Neuronal stem cell (in vitro differentiated cells): ENCODE measurements at regions not wholly inside any gene's neighbourhood (a gene's known extent, or its start where the extent isn't known, plus 50 kb on each side); places are given as distances from the start of the nearest gene placed in this dataset.
"Not testable (repeated sequence)": the region's sequence is repeated elsewhere in the genome, so short reads cannot be mapped to it uniquely, and the experiment has no call there.

Experiments
- DNase-seq: peaks from one replicate; pipeline ENCODE4 v3.0.0-alpha.2; 2013; ENCODE audit warnings: low spot score
- H2AFZ ChIP-seq: one replicate; pipeline ENCODE4 v1.6.1; 2013; ENCODE audit warnings: mild to moderate bottlenecking, low read length, inconsistent platforms
- H2AK5ac ChIP-seq: 2 replicates; pipeline ENCODE4 v1.6.1; 2013; ENCODE audit warnings: low read depth, mild to moderate bottlenecking, inconsistent platforms, low read length, moderate library complexity, mixed read lengths
- H2BK120ac ChIP-seq: 2 replicates; pipeline ENCODE4 v1.6.1; 2013; ENCODE audit warnings: low read depth, mild to moderate bottlenecking, inconsistent platforms, low read length, moderate library complexity, mixed read lengths
- H2BK12ac ChIP-seq: one replicate; pipeline ENCODE4 v1.6.1; 2013; ENCODE audit warnings: low read length, inconsistent platforms
- H2BK15ac ChIP-seq: 2 replicates; pipeline ENCODE4 v1.6.1; 2013; ENCODE audit warnings: mild to moderate bottlenecking, low read length, inconsistent platforms, mixed read lengths
- H2BK5ac ChIP-seq: one replicate; pipeline ENCODE4 v1.6.1; 2013; ENCODE audit warnings: inconsistent platforms, mild to moderate bottlenecking, low read length, moderate library complexity
- H3K14ac ChIP-seq: one replicate; pipeline ENCODE4 v1.6.1; 2013; ENCODE audit warnings: low read length, inconsistent platforms
- H3K18ac ChIP-seq: 2 replicates; pipeline ENCODE4 v1.6.1; 2013; ENCODE audit warnings: low read length, inconsistent platforms
- H3K23ac ChIP-seq: 2 replicates; pipeline ENCODE4 v1.6.1; 2013; ENCODE audit warnings: low read depth, mild to moderate bottlenecking, mixed read lengths, low read length, inconsistent platforms; ENCODE audit not compliant: poor library complexity
- H3K27ac ChIP-seq: replicated peaks from 3 replicates; pipeline ENCODE4 v1.5.1; 2013; ENCODE audit warnings: low read length, inconsistent platforms
- H3K27me3 ChIP-seq, 3 experiments: 2 replicates each; pipeline ENCODE4 v1.6.1; 2013; ENCODE audit warnings: low read length in 3 of 3, mild to moderate bottlenecking in 2 of 3, inconsistent platforms in 1 of 3, low read depth in 1 of 3, mixed read lengths in 1 of 3, moderate library complexity in 1 of 3; ENCODE audit not compliant: control insufficient read depth in 3 of 3, insufficient read depth in 3 of 3
- H3K36me3 ChIP-seq, 2 donors: replicated peaks in 1 of 2; 2 replicates each; pipeline ENCODE4 v1.6.1; 2013; ENCODE audit warnings: low read length in 2 of 2; ENCODE audit not compliant: control insufficient read depth in 2 of 2, insufficient read depth in 2 of 2
- H3K4ac ChIP-seq: 2 replicates; pipeline ENCODE4 v1.6.1; 2013; ENCODE audit warnings: inconsistent platforms, mild to moderate bottlenecking, low read length, moderate library complexity
- H3K4me1 ChIP-seq, 2 donors: 1 replicate in 1 of 2; 2 replicates in 1 of 2; pipeline ENCODE4 v1.6.1; 2013; ENCODE audit warnings: low read length in 2 of 2, low read depth in 1 of 2; ENCODE audit not compliant: control insufficient read depth in 2 of 2, insufficient read depth in 1 of 2
- H3K4me2 ChIP-seq: one replicate; pipeline ENCODE4 v1.6.1; 2013; ENCODE audit warnings: mild to moderate bottlenecking, low read length, inconsistent platforms; ENCODE audit not compliant: insufficient read depth, poor library complexity, severe bottlenecking
- H3K4me3 ChIP-seq, 2 donors: 2 replicates each; pipeline ENCODE4 v1.5.1; 2013; ENCODE audit warnings: low read length in 2 of 2, mild to moderate bottlenecking in 2 of 2, inconsistent platforms in 1 of 2, moderate library complexity in 1 of 2
- H3K79me1 ChIP-seq: one replicate; pipeline ENCODE4 v1.6.1; 2013; ENCODE audit warnings: low read depth, mild to moderate bottlenecking, inconsistent platforms, low read length, moderate library complexity
- H3K9ac ChIP-seq: one replicate; pipeline ENCODE4 v1.6.1; 2013; ENCODE audit warnings: mild to moderate bottlenecking, low read depth, low read length, inconsistent platforms; ENCODE audit not compliant: poor library complexity
- H3K9me3 ChIP-seq, 2 donors: replicated peaks in 1 of 2; 2 replicates each; pipeline versions ENCODE3 to v1.6.1; 2013; ENCODE audit warnings: low read length in 2 of 2, mild to moderate bottlenecking in 2 of 2, inconsistent platforms in 1 of 2, low read depth in 1 of 2, mixed read lengths in 1 of 2, moderate library complexity in 1 of 2; ENCODE audit not compliant: control insufficient read depth in 2 of 2, insufficient read depth in 1 of 2
- H4K8ac ChIP-seq: one replicate; pipeline ENCODE4 v1.6.1; 2013; ENCODE audit warnings: low read depth, mild to moderate bottlenecking, inconsistent platforms, low read length, moderate library complexity
- H4K91ac ChIP-seq: one replicate; pipeline ENCODE4 v1.6.1; 2013; ENCODE audit warnings: low read length, low read depth, mild to moderate bottlenecking, inconsistent platforms; ENCODE audit not compliant: poor library complexity
- whole genome bisulfite sequencing, 2 donors: extraction: QIAGEN DNeasy Blood & Tissue Kit; methylation state at CpG; one replicate each; pipeline ENCODE4 v1.1.7; 2013; ENCODE audit warnings: missing lambda C conversion rate in 2 of 2, mixed read lengths in 1 of 2; ENCODE audit not compliant: insufficient read length in 2 of 2, insufficient replicate concordance in 1 of 2; ENCODE audit errors: extremely low coverage in 2 of 2; 5-methylcytosine and 5-hydroxymethylcytosine counted together

DNA sequence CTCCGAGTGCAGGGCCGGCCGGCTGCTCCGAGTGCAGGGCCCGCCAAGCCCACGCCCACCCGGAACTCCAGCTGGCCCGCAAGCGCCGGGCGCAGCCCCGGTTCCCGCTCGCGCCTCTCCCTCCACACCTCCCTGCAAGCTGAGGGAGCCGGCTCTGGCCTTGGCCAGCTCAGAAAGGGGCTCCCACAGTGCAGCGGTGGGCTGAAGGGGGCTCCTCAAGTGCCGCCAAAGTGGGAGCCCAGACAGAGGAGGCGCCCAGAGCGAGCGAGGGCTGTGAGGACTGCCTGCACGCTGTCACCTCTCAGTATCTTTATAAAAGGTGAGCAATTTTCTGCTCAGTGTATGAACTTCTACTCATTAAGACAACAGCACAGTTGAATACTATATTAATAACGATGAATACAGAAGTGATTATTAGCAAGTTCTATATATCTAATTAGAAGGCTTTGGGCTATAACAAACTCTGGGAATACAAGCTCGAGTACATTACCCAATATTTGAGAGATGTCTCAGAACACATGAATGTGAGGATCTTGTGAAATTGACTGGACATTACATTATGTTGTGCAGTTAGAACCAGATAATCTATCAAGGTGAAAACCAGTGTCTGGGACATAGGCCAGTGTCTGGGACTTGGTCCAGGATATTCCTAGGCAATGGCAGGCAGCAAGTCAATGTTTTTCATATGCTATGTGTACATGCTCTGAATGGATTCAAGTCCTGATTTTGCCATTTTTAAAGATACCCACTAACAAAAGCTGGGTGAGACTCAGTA is 112.9 kb downstream of the ZNF330 start:
- H3K23ac ChIP-seq, H2AFZ ChIP-seq, H2BK5ac ChIP-seq, H3K9ac ChIP-seq, H3K4me3 ChIP-seq, H2BK12ac ChIP-seq, H3K4me1 ChIP-seq, H3K14ac ChIP-seq, H2BK15ac ChIP-seq, H4K8ac ChIP-seq, H3K18ac ChIP-seq, H2BK120ac ChIP-seq, H2AK5ac ChIP-seq, H3K27ac ChIP-seq, H4K91ac ChIP-seq, H3K9me3 ChIP-seq, H3K27me3 ChIP-seq, H3K36me3 ChIP-seq, H3K4ac ChIP-seq, H3K79me1 ChIP-seq, DNase-seq: not testable (repeated sequence)
- no CpG with 5 or more reads among the region's 24 CpGs for WGBS, 2 donors
- H3K4me2 ChIP-seq = peak overlapping the region; percentile 11

DNA sequence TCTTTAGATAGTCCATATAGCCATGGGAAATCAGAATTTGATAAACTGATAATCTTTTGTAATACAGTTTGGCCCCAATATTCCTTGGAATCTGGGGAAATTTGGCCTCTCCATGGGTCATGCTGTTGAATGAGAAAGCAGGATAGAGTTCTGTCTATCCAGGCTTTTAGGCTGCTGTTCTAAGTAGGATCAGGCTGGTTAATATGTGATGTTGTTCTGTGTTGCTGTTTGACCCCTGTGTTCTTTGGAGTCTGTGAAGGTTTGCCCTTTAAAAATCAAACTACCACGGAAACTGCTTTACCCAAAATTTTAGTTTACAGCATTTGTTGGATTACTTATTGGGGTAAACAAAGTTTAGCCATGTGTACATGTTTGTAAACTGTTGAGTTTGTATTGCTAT is 114.5 kb downstream of the ZNF330 start:
- Histone ChIP-seq H3K4me1 (no peaks in the 10 kb centered on the region), H3K4ac (no peak overlapping the region), H3K23ac (no peak overlapping the region), H3K27me3 (no peaks in the 10 kb centered on the region), H3K18ac (no peak overlapping the region), H2BK120ac (no peak overlapping the region), H3K27ac (no peak overlapping the region), H3K36me3 (no peaks in the 10 kb centered on the region), H4K8ac (no peak overlapping the region), H3K9me3 (no peaks in the 10 kb centered on the region), H2BK12ac (no peak overlapping the region), H3K9ac (no peak overlapping the region), H3K4me2 (no peak overlapping the region), H3K79me1 (no peaks in the 10 kb centered on the region), H2BK5ac (no peak overlapping the region), H3K14ac (no peak overlapping the region), H2AFZ (no peak overlapping the region), H3K4me3 (no peak overlapping the region), H2AK5ac (no peak overlapping the region), H2BK15ac (no peak overlapping the region), H4K91ac (no peak overlapping the region)
- no CpG with 5 or more reads among the region's 1 CpG for WGBS, 2 donors
- no peak for DNase-seq

DNA sequence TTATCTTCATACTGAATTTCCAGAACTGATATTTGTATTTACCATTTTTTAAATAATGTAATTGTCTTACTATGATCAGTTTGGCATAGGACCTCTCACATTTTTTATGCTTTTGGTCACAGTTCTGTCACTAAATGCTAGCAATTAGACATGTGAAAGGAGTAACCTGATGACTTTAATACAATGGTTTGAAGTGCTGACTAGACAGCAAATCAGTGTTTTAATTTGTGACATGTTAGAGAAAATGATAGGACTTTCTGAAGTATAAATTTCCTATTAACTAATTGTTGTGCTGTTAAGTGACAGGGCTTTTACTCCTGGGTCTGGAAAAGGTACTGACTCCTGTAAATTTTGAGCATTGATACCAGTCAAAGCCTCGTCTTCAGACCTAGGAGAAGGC is 117.5 kb downstream of the ZNF330 start:
- no peak for DNase-seq
- Histone ChIP-seq H3K23ac (no peak overlapping the region), H3K4me1 (no peaks in the 10 kb centered on the region), H3K79me1 (no peaks in the 10 kb centered on the region), H3K4me2 (no peak overlapping the region), H3K9me3 (no peaks in the 10 kb centered on the region), H3K4me3 (no peak overlapping the region), H2BK5ac (no peak overlapping the region), H2BK15ac (no peak overlapping the region), H4K91ac (no peak overlapping the region), H2AK5ac (no peak overlapping the region), H2BK120ac (no peak overlapping the region), H3K9ac (no peak overlapping the region), H3K27me3 (no peaks in the 10 kb centered on the region), H4K8ac (no peak overlapping the region), H2AFZ (no peak overlapping the region), H3K14ac (no peak overlapping the region), H3K36me3 (no peaks in the 10 kb centered on the region), H3K27ac (no peak overlapping the region), H3K4ac (no peak overlapping the region), H3K18ac (no peak overlapping the region), H2BK12ac (no peak overlapping the region)
- no CpG with 5 or more reads among the region's 1 CpG for WGBS, 2 donors

DNA sequence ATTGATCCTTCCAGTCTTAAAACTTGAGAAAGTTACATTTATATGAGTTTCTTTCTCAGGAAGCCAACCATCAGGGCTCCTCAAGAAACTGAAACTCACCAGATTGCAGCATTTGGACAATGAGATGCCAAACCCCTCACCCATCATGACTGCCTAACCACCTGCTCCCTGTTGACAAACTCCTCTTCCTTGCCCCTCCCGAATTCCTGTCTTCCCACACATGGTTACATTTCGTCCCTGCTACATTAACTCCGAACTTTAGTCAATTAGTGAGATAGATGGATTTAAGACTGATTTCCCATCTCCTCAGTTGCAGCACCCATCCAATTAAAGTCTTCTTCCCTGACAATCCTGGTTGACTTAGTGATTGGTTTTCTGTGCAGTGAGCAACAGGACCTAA is 118.7 kb downstream of the ZNF330 start:
- Histone ChIP-seq H2BK12ac (no peak overlapping the region), H3K27ac (no peak overlapping the region), H2AK5ac (no peak overlapping the region), H3K18ac (no peak overlapping the region), H3K14ac (no peak overlapping the region), H3K4me2 (no peak overlapping the region), H3K4me3 (no peak overlapping the region), H4K91ac (no peak overlapping the region), H3K4me1 (no peaks in the 10 kb centered on the region), H3K79me1 (no peaks in the 10 kb centered on the region), H3K9me3 (no peaks in the 10 kb centered on the region), H3K4ac (no peak overlapping the region), H2BK120ac (no peak overlapping the region), H3K9ac (no peak overlapping the region), H3K23ac (no peak overlapping the region), H2BK15ac (no peak overlapping the region), H2BK5ac (no peak overlapping the region), H3K27me3 (no peaks in the 10 kb centered on the region), H3K36me3 (no peaks in the 10 kb centered on the region), H2AFZ (no peak overlapping the region), H4K8ac (no peak overlapping the region)
- WGBS, 2 donors = no CpG with 5 or more reads among the region's 3 CpGs
- no peak for DNase-seq
